ENCODE measurements at regions not wholly inside any gene's neighbourhood (a gene's known extent, or its start where the extent isn't known, plus 50 kb on each side); places are given as distances from the start of the nearest gene placed in this dataset.

DNA sequence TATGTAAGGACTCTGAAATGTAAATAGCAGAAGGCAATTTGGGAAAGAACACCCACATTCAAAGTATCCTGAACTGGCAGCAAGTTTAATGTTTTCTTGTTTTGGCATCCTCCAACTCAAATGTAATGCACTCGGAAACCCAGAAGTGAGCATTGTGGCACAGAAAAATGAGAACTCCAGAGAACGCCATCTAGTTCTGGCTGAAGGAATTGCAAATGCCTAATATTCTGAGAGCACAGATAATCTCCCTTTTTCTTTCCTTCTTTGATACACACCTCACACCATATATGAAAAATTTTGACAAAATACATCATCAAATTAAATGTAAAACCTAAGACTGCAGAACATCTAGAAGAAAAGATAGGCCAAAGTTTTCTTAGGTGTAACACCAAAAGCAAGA is 52.1 kb downstream of the PWWP3B start:
- RAD21 ChIA-PET (ENCODE audit: low non-redundant PET in 1 of 2, low total read pairs in 2 of 2, uncharacterized antibody in 2 of 2, unreplicated experiment in 2 of 2), result no interaction called here

More for the DNA sequence above, 52.1 kb downstream of the PWWP3B start:
- H3K4me1 ChIP-seq (ENCODE audit: control insufficient read depth in 1 of 2, insufficient read depth in 2 of 2, low read length in 2 of 2), result no peaks in the 10 kb centered on the region
- no peaks in the 10 kb centered on the region for H3K79me2 ChIP-seq (ENCODE audit: insufficient read depth, low read length)
- no peaks in the 10 kb centered on the region for H3K27me3 ChIP-seq (ENCODE audit: insufficient read depth, low read length)
- no peak overlapping the region for H3K9ac ChIP-seq (ENCODE audit: low read length)
- intact Hi-C loops (cut with micrococcal nuclease), result no loop called here
- H3K9me2 ChIP-seq (ENCODE audit: insufficient read depth), result no peaks in the 10 kb centered on the region
- ChIA-PET CTCF (no interaction called here), POLR2A (no interaction called here)
- no peak overlapping the region for H2AFZ ChIP-seq (ENCODE audit: low read depth, low read length, poor library complexity, severe bottlenecking)
- ATAC-seq, result peak; percentile 44; the same call in 1 of the 2 replicates
- TF ChIP-seq EZH2 (IDR thresholded peaks at IDR 0.05) (no peak), CBX3 (IDR thresholded peaks at IDR 0.05; ENCODE audit: low read depth) (no peak), TCF7L2 (IDR thresholded peaks at IDR 0.05; ENCODE audit: borderline replicate concordance, extremely low read depth, insufficient read depth, insufficient read length) (no peak), SP1 (IDR thresholded peaks at IDR 0.05; ENCODE audit: low read depth) (no peak)
- TF ChIP-seq, protein P1, sequence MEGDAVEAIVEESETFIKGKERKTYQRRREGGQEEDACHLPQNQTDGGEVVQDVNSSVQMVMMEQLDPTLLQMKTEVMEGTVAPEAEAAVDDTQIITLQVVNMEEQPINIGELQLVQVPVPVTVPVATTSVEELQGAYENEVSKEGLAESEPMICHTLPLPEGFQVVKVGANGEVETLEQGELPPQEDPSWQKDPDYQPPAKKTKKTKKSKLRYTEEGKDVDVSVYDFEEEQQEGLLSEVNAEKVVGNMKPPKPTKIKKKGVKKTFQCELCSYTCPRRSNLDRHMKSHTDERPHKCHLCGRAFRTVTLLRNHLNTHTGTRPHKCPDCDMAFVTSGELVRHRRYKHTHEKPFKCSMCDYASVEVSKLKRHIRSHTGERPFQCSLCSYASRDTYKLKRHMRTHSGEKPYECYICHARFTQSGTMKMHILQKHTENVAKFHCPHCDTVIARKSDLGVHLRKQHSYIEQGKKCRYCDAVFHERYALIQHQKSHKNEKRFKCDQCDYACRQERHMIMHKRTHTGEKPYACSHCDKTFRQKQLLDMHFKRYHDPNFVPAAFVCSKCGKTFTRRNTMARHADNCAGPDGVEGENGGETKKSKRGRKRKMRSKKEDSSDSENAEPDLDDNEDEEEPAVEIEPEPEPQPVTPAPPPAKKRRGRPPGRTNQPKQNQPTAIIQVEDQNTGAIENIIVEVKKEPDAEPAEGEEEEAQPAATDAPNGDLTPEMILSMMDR (IDR thresholded peaks at IDR 0.05 in 2 of 3, conservative IDR thresholded peaks at IDR 0.05 in 1 of 3; ENCODE audit: borderline replicate concordance in 1 of 3, insufficient read depth in 1 of 3, low read depth in 2 of 3, low read length in 2 of 3), result peak in 2 of 3 experiments; percentile 43 to 49; a peak in 4 of 6 replicates
- TF ChIP-seq, protein P2, sequence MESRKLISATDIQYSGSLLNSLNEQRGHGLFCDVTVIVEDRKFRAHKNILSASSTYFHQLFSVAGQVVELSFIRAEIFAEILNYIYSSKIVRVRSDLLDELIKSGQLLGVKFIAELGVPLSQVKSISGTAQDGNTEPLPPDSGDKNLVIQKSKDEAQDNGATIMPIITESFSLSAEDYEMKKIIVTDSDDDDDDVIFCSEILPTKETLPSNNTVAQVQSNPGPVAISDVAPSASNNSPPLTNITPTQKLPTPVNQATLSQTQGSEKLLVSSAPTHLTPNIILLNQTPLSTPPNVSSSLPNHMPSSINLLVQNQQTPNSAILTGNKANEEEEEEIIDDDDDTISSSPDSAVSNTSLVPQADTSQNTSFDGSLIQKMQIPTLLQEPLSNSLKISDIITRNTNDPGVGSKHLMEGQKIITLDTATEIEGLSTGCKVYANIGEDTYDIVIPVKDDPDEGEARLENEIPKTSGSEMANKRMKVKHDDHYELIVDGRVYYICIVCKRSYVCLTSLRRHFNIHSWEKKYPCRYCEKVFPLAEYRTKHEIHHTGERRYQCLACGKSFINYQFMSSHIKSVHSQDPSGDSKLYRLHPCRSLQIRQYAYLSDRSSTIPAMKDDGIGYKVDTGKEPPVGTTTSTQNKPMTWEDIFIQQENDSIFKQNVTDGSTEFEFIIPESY (IDR thresholded peaks at IDR 0.05; ENCODE audit: extremely low read depth, insufficient replicate concordance, low read length), result no peak
- DNase-seq (ENCODE audit: low read depth, low spot score), result no peak
- H3K4me3 ChIP-seq (replicated peaks in 1 of 2; ENCODE audit: low read depth in 1 of 2, low read length in 2 of 2), result no peak overlapping the region
- BruUV-seq (replicated peaks), result no TSS peak
- H3K4me2 ChIP-seq (ENCODE audit: low read length), result no peak overlapping the region
- no peaks in the 10 kb centered on the region for H3K36me3 ChIP-seq (ENCODE audit: control insufficient read depth in 1 of 2, insufficient read depth in 2 of 2, low read length in 2 of 2)
- H4K20me1 ChIP-seq (ENCODE audit: insufficient read depth), result no peaks in the 10 kb centered on the region
- H3K9me3 ChIP-seq (ENCODE audit: control insufficient read depth in 1 of 2, insufficient read depth in 1 of 2, low read depth in 1 of 2, low read length in 2 of 2), result no peaks in the 10 kb centered on the region
- no peak overlapping the region for H3K27ac ChIP-seq (ENCODE audit: low read depth, low read length)
